ENCODE measurements at regions not wholly inside any gene's neighbourhood (a gene's known extent, or its start where the extent isn't known, plus 50 kb on each side); places are given as distances from the start of the nearest gene placed in this dataset.

- DNase-seq: no peak
Observed at GRCh38 chr5:38022631-38023030, 182.8 kb upstream of the GDNF start.

- DNase-seq: no peak
Observed at GRCh38 chr5:38018016-38018415, 178.2 kb upstream of the GDNF start.

- DNase-seq: no peak
Observed at GRCh38 chr5:38013107-38013506, 173.3 kb upstream of the GDNF start.

- DNase-seq: no peak
Observed at GRCh38 chr5:38011668-38012188, 171.9 kb upstream of the GDNF start.

GRCh38 chr5:38009749-38010358 lies 170.0 kb upstream of the GDNF start:
- no peak for DNase-seq

- DNase-seq: no peak
Observed at GRCh38 chr5:38008198-38008597, 168.4 kb upstream of the GDNF start.

GRCh38 chr5:37999593-37999992 lies 159.8 kb upstream of the GDNF start:
- no peak for DNase-seq

GRCh38 chr5:37996918-37997317 lies 157.1 kb upstream of the GDNF start:
- no peak for DNase-seq

GRCh38 chr5:37994729-37995128 lies 154.9 kb upstream of the GDNF start:
- DNase-seq: no peak

GRCh38 chr5:37991301-37992299 lies 151.8 kb upstream of the GDNF start:
- no peak for DNase-seq

GRCh38 chr5:37989884-37990283 lies 150.0 kb upstream of the GDNF start:
- no peak for DNase-seq

- DNase-seq: no peak
Observed at GRCh38 chr5:37988454-37989046, 148.7 kb upstream of the GDNF start.

- DNase-seq: no peak
Observed at GRCh38 chr5:37984300-37984699, 144.5 kb upstream of the GDNF start.

- no peak for DNase-seq
Observed at GRCh38 chr5:37983463-37983862, 143.6 kb upstream of the GDNF start.

GRCh38 chr5:37979559-37979958 lies 139.7 kb upstream of the GDNF start:
- DNase-seq: no peak

GRCh38 chr5:37975531-37975930 lies 135.7 kb upstream of the GDNF start:
- DNase-seq: no peak

GRCh38 chr5:37971483-37972024 lies 131.7 kb upstream of the GDNF start:
- no peak for DNase-seq

GRCh38 chr5:37966871-37967270 lies 127.0 kb upstream of the GDNF start:
- no peak for DNase-seq

GRCh38 chr5:37966291-37966690 lies 126.5 kb upstream of the GDNF start:
- no peak for DNase-seq

GRCh38 chr5:37962389-37962788 lies 122.5 kb upstream of the GDNF start:
- no peak for DNase-seq

- DNase-seq: no peak
Observed at GRCh38 chr5:37957218-37957617, 117.4 kb upstream of the GDNF start.

- DNase-seq: no peak
Observed at GRCh38 chr5:37955748-37956147, 115.9 kb upstream of the GDNF start.

- DNase-seq: no peak
Observed at GRCh38 chr5:37954561-37954960, 114.7 kb upstream of the GDNF start.
